ENCODE measurements at regions not wholly inside any gene's neighbourhood (a gene's known extent, or its start where the extent isn't known, plus 50 kb on each side); places are given as distances from the start of the nearest gene placed in this dataset.

GRCh38 chr6:115190534-115190933 lies 847.7 kb upstream of the HS3ST5 start:
- TF ChIP-seq CTCF (conservative IDR thresholded peaks at IDR 0.05; ENCODE audit: low read depth, low read length) (no peak), EZH2 (IDR thresholded peaks at IDR 0.05; ENCODE audit: borderline replicate concordance, low read depth, low read length, poor library complexity, severe bottlenecking) (no peak)

Measured in A673 (cell line).